Breast epithelium (tissue), 4 donors: ENCODE measurements at regions not wholly inside any gene's neighbourhood (a gene's known extent, or its start where the extent isn't known, plus 50 kb on each side); places are given as distances from the start of the nearest gene placed in this dataset.

Experiments
- DNase-seq, 2 donors: peaks; one replicate each; pipeline ENCODE4 v3.0.0-alpha.2; 2019; ENCODE audit warnings: low spot score in 2 of 2
- H3K27ac ChIP-seq, 2 donors: fragments of 200-600 bp; sonication (generic) in 1 of 2; one replicate each; pipeline ENCODE4 v1.5.1; 2016 to 2019; ENCODE audit warnings: mild to moderate bottlenecking in 1 of 2
- H3K27me3 ChIP-seq, 2 donors: fragments of 200-600 bp; sonication (generic) in 1 of 2; one replicate each; pipeline versions ENCODE4 v1.5.1 to v1.6.0; 2017 to 2019; ENCODE audit warnings: control low read depth in 1 of 2, mild to moderate bottlenecking in 1 of 2
- H3K36me3 ChIP-seq: fragments of 200-600 bp; one replicate; pipeline ENCODE4 v1.5.1; 2019
- H3K4me1 ChIP-seq, 2 donors: fragments of 200-600 bp; sonication (generic); one replicate each; pipeline ENCODE4 v1.5.1; 2016 to 2019; ENCODE audit warnings: control low read depth in 1 of 2
- H3K4me3 ChIP-seq, 3 donors: fragments of 200-600 bp; sonication (generic); 1 replicate in 2 of 3; 2 replicates in 1 of 3; pipeline ENCODE4 v1.5.1; 2016 to 2019; ENCODE audit warnings: mild to moderate bottlenecking in 3 of 3, moderate library complexity in 2 of 3
- H3K9me3 ChIP-seq, 2 donors: fragments of 200-600 bp; sonication (generic) in 1 of 2; one replicate each; pipeline ENCODE4 v1.5.1; 2016 to 2019; ENCODE audit warnings: control low read depth in 1 of 2
- CTCF ChIP-seq, 3 donors: fragments of 450-650 bp; IDR thresholded peaks; one replicate each; pipeline ENCODE4 v1.5.1; 2016 to 2017; ENCODE audit warnings: antibody characterized with exemption in 3 of 3, mild to moderate bottlenecking in 3 of 3, moderate library complexity in 3 of 3
- POLR2A ChIP-seq: fragments of 450-650 bp; IDR thresholded peaks from one replicate; pipeline ENCODE4 v1.6.1; 2016; ENCODE audit warnings: antibody characterized with exemption, mild to moderate bottlenecking, moderate library complexity
- POLR2AphosphoS5 ChIP-seq, 3 donors: sonication (generic); formaldehyde crosslinking; IDR thresholded peaks; one replicate each; pipeline ENCODE4 v1.6.1; 2017; ENCODE audit warnings: antibody characterized with exemption in 3 of 3
- intact Hi-C: fragments of 100-400 bp; cut with DNase I; formaldehyde crosslinking; loops from one replicate; pipeline ENCODE4 v1.15.1; 2023; ENCODE audit warnings: low total_unique reads

- intact Hi-C loops: no loop called here
- H3K9me3 ChIP-seq: no peaks in the 10 kb centered on the region
- no peaks in the 10 kb centered on the region for H3K27me3 ChIP-seq
- H3K4me1 ChIP-seq: no peaks in the 10 kb centered on the region
- no peak overlapping the region for H3K27ac ChIP-seq
- DNase-seq: no peak
- H3K4me3 ChIP-seq: no peak overlapping the region
- no peaks in the 10 kb centered on the region for H3K36me3 ChIP-seq
- TF ChIP-seq POLR2A: no peak
- no peak for TF ChIP-seq CTCF (IDR thresholded peaks at IDR 0.05)
- no peak for TF ChIP-seq POLR2AphosphoS5 (IDR thresholded peaks at IDR 0.05)
Measured at GRCh38 chr12:125463386-125463785, 398.2 kb downstream of the AACS start.

- Histone ChIP-seq H3K4me1 (no peaks in the 10 kb centered on the region), H3K9me3 (no peaks in the 10 kb centered on the region), H3K4me3 (no peak overlapping the region)
Measured at GRCh38 chr12:125467363-125467762, 402.1 kb downstream of the AACS start.

GRCh38 chr12:125469683-125470082 is 404.4 kb downstream of the AACS start:
- Histone ChIP-seq H3K9me3 (no peaks in the 10 kb centered on the region), H3K4me1 (no peaks in the 10 kb centered on the region), H3K27ac (no peak overlapping the region), H3K27me3 (no peaks in the 10 kb centered on the region), H3K36me3 (no peaks in the 10 kb centered on the region), H3K4me3 (no peak overlapping the region)
- intact Hi-C loops: loop anchor here (5.0 kb wide), 1 partner anchor 738 kb away; no protein-coding TSS in a partner anchor
- no peak for TF ChIP-seq CTCF (IDR thresholded peaks at IDR 0.05)
- TF ChIP-seq POLR2A: no peak
- TF ChIP-seq POLR2AphosphoS5 (IDR thresholded peaks at IDR 0.05): no peak
- no peak for DNase-seq

More at GRCh38 chr12:125467363-125467762, 402.1 kb downstream of the AACS start:
- no peaks in the 10 kb centered on the region for H3K36me3 ChIP-seq
- intact Hi-C loops: no loop called here
- no peak for TF ChIP-seq CTCF (IDR thresholded peaks at IDR 0.05)
- no peak for DNase-seq
- no peaks in the 10 kb centered on the region for H3K27me3 ChIP-seq
- no peak overlapping the region for H3K27ac ChIP-seq

GRCh38 chr12:125470838-125471783 is 405.9 kb downstream of the AACS start:
- DNase-seq: no peak
- TF ChIP-seq POLR2AphosphoS5 (IDR thresholded peaks at IDR 0.05): no peak
- no peak for TF ChIP-seq POLR2A
- TF ChIP-seq CTCF (IDR thresholded peaks at IDR 0.05): no peak
- Histone ChIP-seq H3K36me3 (no peaks in the 10 kb centered on the region), H3K27me3 (no peaks in the 10 kb centered on the region), H3K4me3 (no peak overlapping the region), H3K27ac (no peak overlapping the region), H3K4me1 (no peaks in the 10 kb centered on the region), H3K9me3 (no peaks in the 10 kb centered on the region)
- intact Hi-C loops: loop anchor here (5.0 kb wide), 1 partner anchor 736 kb away; no protein-coding TSS in a partner anchor

- intact Hi-C loops: loop anchor here (5.0 kb wide), 1 partner anchor 734 kb away; no protein-coding TSS in a partner anchor
- Histone ChIP-seq H3K27ac (no peak overlapping the region), H3K9me3 (no peaks in the 10 kb centered on the region), H3K4me3 (no peak overlapping the region), H3K27me3 (no peaks in the 10 kb centered on the region), H3K36me3 (no peaks in the 10 kb centered on the region), H3K4me1 (no peaks in the 10 kb centered on the region)
- no peak for TF ChIP-seq POLR2A
- no peak for TF ChIP-seq CTCF (IDR thresholded peaks at IDR 0.05)
- no peak for TF ChIP-seq POLR2AphosphoS5 (IDR thresholded peaks at IDR 0.05)
- DNase-seq: no peak
Measured at GRCh38 chr12:125473501-125473900, 408.3 kb downstream of the AACS start.
